ENCODE measurements at regions not wholly inside any gene's neighbourhood (a gene's known extent, or its start where the extent isn't known, plus 50 kb on each side); places are given as distances from the start of the nearest gene placed in this dataset.

- no peak overlapping the region for H3K27ac ChIP-seq (ENCODE audit: insufficient read depth in 1 of 2, low read depth in 1 of 2, low read length in 2 of 2, poor library complexity in 1 of 2, severe bottlenecking in 2 of 2)
- CTCF ChIA-PET: no interaction called here
- H3K36me3 ChIP-seq (ENCODE audit: control insufficient read depth in 4 of 4, insufficient read depth in 4 of 4, low read length in 3 of 4): no peaks in the 10 kb centered on the region
- H3K4me1 ChIP-seq (ENCODE audit: control extremely low read depth in 1 of 4, control insufficient read depth in 4 of 4, insufficient read depth in 4 of 4, low read length in 3 of 4): no peaks in the 10 kb centered on the region
- POLR2A ChIA-PET: no interaction called here
- no peak for DNase-seq
- H3K27me3 ChIP-seq (replicated peaks in 2 of 5; ENCODE audit: control insufficient read depth in 4 of 5, insufficient read depth in 5 of 5, low read length in 4 of 5): no peaks in the 10 kb centered on the region
- H3K9me3 ChIP-seq (ENCODE audit: control extremely low read depth in 1 of 5, control insufficient read depth in 4 of 5, insufficient read depth in 2 of 5, low read depth in 1 of 5, low read length in 4 of 5): peaks cover 0 to 2% (median 0%) of the 10 kb centered on the region in 5 experiments
- H3K4me3 ChIP-seq (ENCODE audit: control insufficient read depth in 1 of 7, extremely low read depth in 1 of 7, insufficient read depth in 4 of 7, low read depth in 2 of 7, low read length in 6 of 7): no peak overlapping the region
- WGBS (ENCODE audit: insufficient coverage): 100% methylated on average over 1 of the region's 1 CpG
Measured at GRCh38 chr6:103409475-103409874, 1450.2 kb downstream of the HACE1 start.

DNA sequence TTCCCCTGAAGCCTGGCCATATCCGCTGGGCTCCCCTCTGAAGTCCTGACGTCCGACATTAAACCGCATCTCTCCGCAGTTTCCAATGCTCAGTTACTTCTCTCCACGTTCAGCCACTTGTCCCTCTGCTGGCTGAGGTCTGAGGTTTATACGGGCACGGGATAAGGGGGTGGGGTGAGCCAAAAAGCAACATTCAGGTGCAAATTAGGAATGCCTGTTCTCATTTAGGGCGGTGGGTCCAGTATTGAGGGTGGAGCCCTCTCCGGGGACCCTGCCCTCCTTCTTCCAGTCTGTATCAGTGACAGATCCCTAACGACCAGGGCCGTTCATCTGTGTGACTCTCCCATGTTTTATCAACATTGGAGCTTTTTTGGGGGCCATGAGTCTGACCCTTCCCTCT is 1454.4 kb downstream of the HACE1 start:
- no peaks in the 10 kb centered on the region for H3K4me1 ChIP-seq (ENCODE audit: control extremely low read depth in 1 of 4, control insufficient read depth in 4 of 4, insufficient read depth in 4 of 4, low read length in 3 of 4)
- no peaks in the 10 kb centered on the region for H3K27me3 ChIP-seq (replicated peaks in 2 of 5; ENCODE audit: control insufficient read depth in 4 of 5, insufficient read depth in 5 of 5, low read length in 4 of 5)
- POLR2A ChIA-PET: no interaction called here
- H3K9me3 ChIP-seq (ENCODE audit: control extremely low read depth in 1 of 5, control insufficient read depth in 4 of 5, insufficient read depth in 2 of 5, low read depth in 1 of 5, low read length in 4 of 5): peaks cover 0 to 2% (median 0%) of the 10 kb centered on the region in 5 experiments
- WGBS (ENCODE audit: insufficient coverage): 81% methylated on average over 10 of the region's 12 CpGs
- CTCF ChIA-PET: no interaction called here
- no peak overlapping the region for H3K27ac ChIP-seq (ENCODE audit: insufficient read depth in 1 of 2, low read depth in 1 of 2, low read length in 2 of 2, poor library complexity in 1 of 2, severe bottlenecking in 2 of 2)
- H3K36me3 ChIP-seq (ENCODE audit: control insufficient read depth in 4 of 4, insufficient read depth in 4 of 4, low read length in 3 of 4): no peaks in the 10 kb centered on the region
- H3K4me3 ChIP-seq (ENCODE audit: control insufficient read depth in 1 of 7, extremely low read depth in 1 of 7, insufficient read depth in 4 of 7, low read depth in 2 of 7, low read length in 6 of 7): no peak overlapping the region
- DNase-seq: no peak

- Histone ChIP-seq H3K27me3 (replicated peaks in 2 of 5; ENCODE audit: control insufficient read depth in 4 of 5, insufficient read depth in 5 of 5, low read length in 4 of 5) (no peaks in the 10 kb centered on the region), H3K36me3 (ENCODE audit: control insufficient read depth in 4 of 4, insufficient read depth in 4 of 4, low read length in 3 of 4) (no peaks in the 10 kb centered on the region), H3K9me3 (ENCODE audit: control extremely low read depth in 1 of 5, control insufficient read depth in 4 of 5, insufficient read depth in 2 of 5, low read depth in 1 of 5, low read length in 4 of 5) (peaks cover 0 to 2% (median 0%) of the 10 kb centered on the region in 5 experiments), H3K4me1 (ENCODE audit: control extremely low read depth in 1 of 4, control insufficient read depth in 4 of 4, insufficient read depth in 4 of 4, low read length in 3 of 4) (no peaks in the 10 kb centered on the region), H3K27ac (ENCODE audit: insufficient read depth in 1 of 2, low read depth in 1 of 2, low read length in 2 of 2, poor library complexity in 1 of 2, severe bottlenecking in 2 of 2) (no peak overlapping the region), H3K4me3 (ENCODE audit: control insufficient read depth in 1 of 7, extremely low read depth in 1 of 7, insufficient read depth in 4 of 7, low read depth in 2 of 7, low read length in 6 of 7) (no peak overlapping the region)
- ChIA-PET POLR2A (no interaction called here), CTCF (no interaction called here)
- DNase-seq: no peak
- 95% methylated on average over 7 of the region's 8 CpGs for WGBS (ENCODE audit: insufficient coverage)
Measured at GRCh38 chr6:103404799-103405198, 1454.9 kb downstream of the HACE1 start.

- H3K27ac ChIP-seq (ENCODE audit: insufficient read depth in 1 of 2, low read depth in 1 of 2, low read length in 2 of 2, poor library complexity in 1 of 2, severe bottlenecking in 2 of 2): no peak overlapping the region
- H3K4me1 ChIP-seq (ENCODE audit: control extremely low read depth in 1 of 4, control insufficient read depth in 4 of 4, insufficient read depth in 4 of 4, low read length in 3 of 4): no peaks in the 10 kb centered on the region
- no peak for DNase-seq
- CTCF ChIA-PET: no interaction called here
- WGBS (ENCODE audit: insufficient coverage): 100% methylated on average over 2 of the region's 2 CpGs
- H3K36me3 ChIP-seq (ENCODE audit: control insufficient read depth in 4 of 4, insufficient read depth in 4 of 4, low read length in 3 of 4): no peaks in the 10 kb centered on the region
- no peak overlapping the region for H3K4me3 ChIP-seq (ENCODE audit: control insufficient read depth in 1 of 7, extremely low read depth in 1 of 7, insufficient read depth in 4 of 7, low read depth in 2 of 7, low read length in 6 of 7)
- H3K9me3 ChIP-seq (ENCODE audit: control extremely low read depth in 1 of 5, control insufficient read depth in 4 of 5, insufficient read depth in 2 of 5, low read depth in 1 of 5, low read length in 4 of 5): peaks cover 0 to 4% (median 0%) of the 10 kb centered on the region in 5 experiments
- POLR2A ChIA-PET: no interaction called here
- no peaks in the 10 kb centered on the region for H3K27me3 ChIP-seq (replicated peaks in 2 of 5; ENCODE audit: control insufficient read depth in 4 of 5, insufficient read depth in 5 of 5, low read length in 4 of 5)
Measured at GRCh38 chr6:103396768-103397167, 1463.0 kb downstream of the HACE1 start.

DNA sequence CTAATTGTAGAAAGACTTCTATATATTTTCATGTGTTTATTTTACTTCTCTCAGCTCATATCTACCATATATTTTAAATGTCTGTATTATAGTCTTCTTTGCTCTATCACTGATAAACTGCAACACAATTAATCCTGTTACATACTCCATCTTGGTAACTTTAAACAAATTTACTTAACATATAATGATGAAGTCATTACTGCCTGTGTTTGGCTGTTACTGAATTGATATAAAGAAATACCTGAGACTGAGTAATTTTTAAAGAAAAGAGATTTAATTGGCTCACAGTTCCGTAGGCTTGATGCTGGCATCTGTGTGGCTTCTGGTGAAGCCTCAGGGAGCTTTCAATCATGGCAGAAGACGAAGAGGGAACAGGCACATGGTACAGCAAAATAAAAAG is 1480.4 kb downstream of the HACE1 start:
- no peak overlapping the region for H3K27ac ChIP-seq (ENCODE audit: insufficient read depth in 1 of 2, low read depth in 1 of 2, low read length in 2 of 2, poor library complexity in 1 of 2, severe bottlenecking in 2 of 2)
- ChIA-PET CTCF (no interaction called here), POLR2A (no interaction called here)
- no peaks in the 10 kb centered on the region for H3K27me3 ChIP-seq (replicated peaks in 2 of 5; ENCODE audit: control insufficient read depth in 4 of 5, insufficient read depth in 5 of 5, low read length in 4 of 5)
- H3K4me1 ChIP-seq (ENCODE audit: control extremely low read depth in 1 of 4, control insufficient read depth in 4 of 4, insufficient read depth in 4 of 4, low read length in 3 of 4): no peaks in the 10 kb centered on the region
- H3K36me3 ChIP-seq (ENCODE audit: control insufficient read depth in 4 of 4, insufficient read depth in 4 of 4, low read length in 3 of 4): no peaks in the 10 kb centered on the region
- no peak overlapping the region for H3K4me3 ChIP-seq (ENCODE audit: control insufficient read depth in 1 of 7, extremely low read depth in 1 of 7, insufficient read depth in 4 of 7, low read depth in 2 of 7, low read length in 6 of 7)
- WGBS (ENCODE audit: insufficient coverage): 100% methylated on average over 1 of the region's 2 CpGs
- peaks cover 0 to 1% (median 0%) of the 10 kb centered on the region in 5 experiments for H3K9me3 ChIP-seq (ENCODE audit: control extremely low read depth in 1 of 5, control insufficient read depth in 4 of 5, insufficient read depth in 2 of 5, low read depth in 1 of 5, low read length in 4 of 5)
- no peak for DNase-seq

DNA sequence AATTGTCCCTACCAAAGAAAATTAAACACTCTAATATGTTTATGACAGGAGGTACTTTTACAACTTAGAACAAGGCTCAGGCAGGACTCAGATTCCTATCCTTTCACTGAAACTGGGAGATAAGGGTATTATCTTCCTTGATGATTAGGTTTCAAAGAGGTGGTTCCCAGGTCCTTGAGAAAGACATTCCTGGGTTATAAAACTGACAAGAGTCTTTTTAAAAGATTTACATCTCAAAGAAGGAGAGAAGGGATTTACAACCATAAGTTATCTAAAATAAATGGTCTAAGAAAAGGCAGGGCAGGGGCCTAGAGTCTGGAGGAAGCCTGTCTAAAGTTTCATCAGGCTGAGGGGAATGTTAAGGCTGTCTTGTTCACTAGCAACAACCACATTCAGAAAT is 1492.5 kb downstream of the HACE1 start:
- no peaks in the 10 kb centered on the region for H3K4me1 ChIP-seq (ENCODE audit: control extremely low read depth in 1 of 4, control insufficient read depth in 4 of 4, insufficient read depth in 4 of 4, low read length in 3 of 4)
- CTCF ChIA-PET: no interaction called here
- no peak for DNase-seq
- no peak overlapping the region for H3K27ac ChIP-seq (ENCODE audit: insufficient read depth in 1 of 2, low read depth in 1 of 2, low read length in 2 of 2, poor library complexity in 1 of 2, severe bottlenecking in 2 of 2)
- H3K9me3 ChIP-seq (ENCODE audit: control extremely low read depth in 1 of 5, control insufficient read depth in 4 of 5, insufficient read depth in 2 of 5, low read depth in 1 of 5, low read length in 4 of 5): no peaks in the 10 kb centered on the region
- no peaks in the 10 kb centered on the region for H3K36me3 ChIP-seq (ENCODE audit: control insufficient read depth in 4 of 4, insufficient read depth in 4 of 4, low read length in 3 of 4)
- H3K4me3 ChIP-seq (ENCODE audit: control insufficient read depth in 1 of 7, extremely low read depth in 1 of 7, insufficient read depth in 4 of 7, low read depth in 2 of 7, low read length in 6 of 7): no peak overlapping the region
- H3K27me3 ChIP-seq (replicated peaks in 2 of 5; ENCODE audit: control insufficient read depth in 4 of 5, insufficient read depth in 5 of 5, low read length in 4 of 5): no peaks in the 10 kb centered on the region
- POLR2A ChIA-PET: no interaction called here

- no CpG with 5 or more reads among the region's 1 CpG for WGBS (ENCODE audit: insufficient coverage)
- no peak overlapping the region for H3K4me3 ChIP-seq (ENCODE audit: control insufficient read depth in 1 of 7, extremely low read depth in 1 of 7, insufficient read depth in 4 of 7, low read depth in 2 of 7, low read length in 6 of 7)
Measured at GRCh38 chr6:103356531-103356930, 1503.2 kb downstream of the HACE1 start.

More at GRCh38 chr6:103356531-103356930, 1503.2 kb downstream of the HACE1 start:
- H3K27me3 ChIP-seq (replicated peaks in 2 of 5; ENCODE audit: control insufficient read depth in 4 of 5, insufficient read depth in 5 of 5, low read length in 4 of 5): no peaks in the 10 kb centered on the region
- H3K27ac ChIP-seq (ENCODE audit: insufficient read depth in 1 of 2, low read depth in 1 of 2, low read length in 2 of 2, poor library complexity in 1 of 2, severe bottlenecking in 2 of 2): no peak overlapping the region
- ChIA-PET POLR2A (no interaction called here), CTCF (no interaction called here)
- H3K9me3 ChIP-seq (ENCODE audit: control extremely low read depth in 1 of 5, control insufficient read depth in 4 of 5, insufficient read depth in 2 of 5, low read depth in 1 of 5, low read length in 4 of 5): no peaks in the 10 kb centered on the region
- H3K4me1 ChIP-seq (ENCODE audit: control extremely low read depth in 1 of 4, control insufficient read depth in 4 of 4, insufficient read depth in 4 of 4, low read length in 3 of 4): no peaks in the 10 kb centered on the region
- no peak for DNase-seq
- H3K36me3 ChIP-seq (ENCODE audit: control insufficient read depth in 4 of 4, insufficient read depth in 4 of 4, low read length in 3 of 4): no peaks in the 10 kb centered on the region
